ENCODE measurements at regions not wholly inside any gene's neighbourhood (a gene's known extent, or its start where the extent isn't known, plus 50 kb on each side); places are given as distances from the start of the nearest gene placed in this dataset.

DNA sequence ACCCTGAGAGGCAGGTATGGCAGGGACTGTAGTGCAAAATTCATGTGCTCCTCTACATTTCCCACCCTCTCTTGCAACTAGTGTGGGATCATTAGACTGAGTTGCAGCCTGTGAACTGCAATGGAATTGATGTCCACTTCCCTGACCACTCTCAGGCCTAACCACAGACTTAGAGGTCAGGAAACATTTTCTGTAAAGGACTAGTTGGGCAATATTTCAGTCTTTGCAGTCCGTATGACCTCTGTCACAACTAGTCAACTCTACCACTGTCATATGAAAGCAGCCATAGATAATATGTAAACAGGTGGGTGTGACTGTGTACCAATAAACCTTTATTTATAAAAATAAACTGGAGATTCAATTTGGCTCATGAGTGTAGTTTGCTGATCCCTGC, 134.4 kb upstream of the TOP1 start:
- H3K4me3 ChIP-seq, result no peak overlapping the region
- 40 to 77% methylated on average over 1 of the region's 1 CpG for WGBS, 2 donors
- intact Hi-C loops (cut with DNase I), result no loop called here
- TF ChIP-seq POLR2AphosphoS5 (IDR thresholded peaks at IDR 0.05) (no peak), EP300 (IDR thresholded peaks at IDR 0.05) (no peak), POLR2A (IDR thresholded peaks at IDR 0.05) (no peak)
- TF ChIP-seq, protein P1, sequence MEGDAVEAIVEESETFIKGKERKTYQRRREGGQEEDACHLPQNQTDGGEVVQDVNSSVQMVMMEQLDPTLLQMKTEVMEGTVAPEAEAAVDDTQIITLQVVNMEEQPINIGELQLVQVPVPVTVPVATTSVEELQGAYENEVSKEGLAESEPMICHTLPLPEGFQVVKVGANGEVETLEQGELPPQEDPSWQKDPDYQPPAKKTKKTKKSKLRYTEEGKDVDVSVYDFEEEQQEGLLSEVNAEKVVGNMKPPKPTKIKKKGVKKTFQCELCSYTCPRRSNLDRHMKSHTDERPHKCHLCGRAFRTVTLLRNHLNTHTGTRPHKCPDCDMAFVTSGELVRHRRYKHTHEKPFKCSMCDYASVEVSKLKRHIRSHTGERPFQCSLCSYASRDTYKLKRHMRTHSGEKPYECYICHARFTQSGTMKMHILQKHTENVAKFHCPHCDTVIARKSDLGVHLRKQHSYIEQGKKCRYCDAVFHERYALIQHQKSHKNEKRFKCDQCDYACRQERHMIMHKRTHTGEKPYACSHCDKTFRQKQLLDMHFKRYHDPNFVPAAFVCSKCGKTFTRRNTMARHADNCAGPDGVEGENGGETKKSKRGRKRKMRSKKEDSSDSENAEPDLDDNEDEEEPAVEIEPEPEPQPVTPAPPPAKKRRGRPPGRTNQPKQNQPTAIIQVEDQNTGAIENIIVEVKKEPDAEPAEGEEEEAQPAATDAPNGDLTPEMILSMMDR (IDR thresholded peaks at IDR 0.05), result no peak
- no peak overlapping the region for H3K27ac ChIP-seq
- H3K27me3 ChIP-seq, result no peaks in the 10 kb centered on the region
- H3K36me3 ChIP-seq, result no peaks in the 10 kb centered on the region
- no peak for DNase-seq
- no peaks in the 10 kb centered on the region for H3K9me3 ChIP-seq
- H3K4me1 ChIP-seq, result no peaks in the 10 kb centered on the region

DNA sequence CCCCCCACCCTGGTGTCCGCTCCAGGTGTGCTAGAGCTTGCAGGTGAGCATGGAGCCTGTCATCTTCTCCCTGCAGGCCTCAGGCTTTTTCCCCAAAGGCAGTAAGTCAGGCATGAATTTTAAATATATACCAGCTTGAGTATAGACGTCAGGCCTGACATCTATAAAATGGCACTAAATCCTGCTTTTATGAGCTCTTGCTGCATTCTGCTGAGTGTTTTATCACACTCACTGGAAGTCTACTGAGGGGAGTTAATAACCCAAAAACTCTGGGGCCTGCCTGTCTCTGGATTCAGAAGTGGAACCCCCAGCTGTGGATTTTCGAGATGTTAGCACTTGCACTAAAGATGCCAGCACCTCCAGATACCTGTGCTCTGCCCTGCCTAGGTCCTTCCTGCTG, 133.4 kb upstream of the TOP1 start:
- DNase-seq, result no peak
- 58 to 60% methylated on average over 3 of the region's 3 CpGs for WGBS, 2 donors
- Histone ChIP-seq H3K27ac (no peak overlapping the region), H3K9me3 (no peaks in the 10 kb centered on the region), H3K36me3 (no peaks in the 10 kb centered on the region), H3K4me3 (no peak overlapping the region), H3K4me1 (no peaks in the 10 kb centered on the region), H3K27me3 (no peaks in the 10 kb centered on the region)
- intact Hi-C loops (cut with DNase I), result no loop called here
- TF ChIP-seq, protein P1 (IDR thresholded peaks at IDR 0.05), result no peak
- TF ChIP-seq EP300 (IDR thresholded peaks at IDR 0.05) (no peak), POLR2A (IDR thresholded peaks at IDR 0.05) (no peak), POLR2AphosphoS5 (IDR thresholded peaks at IDR 0.05) (no peak)

DNA sequence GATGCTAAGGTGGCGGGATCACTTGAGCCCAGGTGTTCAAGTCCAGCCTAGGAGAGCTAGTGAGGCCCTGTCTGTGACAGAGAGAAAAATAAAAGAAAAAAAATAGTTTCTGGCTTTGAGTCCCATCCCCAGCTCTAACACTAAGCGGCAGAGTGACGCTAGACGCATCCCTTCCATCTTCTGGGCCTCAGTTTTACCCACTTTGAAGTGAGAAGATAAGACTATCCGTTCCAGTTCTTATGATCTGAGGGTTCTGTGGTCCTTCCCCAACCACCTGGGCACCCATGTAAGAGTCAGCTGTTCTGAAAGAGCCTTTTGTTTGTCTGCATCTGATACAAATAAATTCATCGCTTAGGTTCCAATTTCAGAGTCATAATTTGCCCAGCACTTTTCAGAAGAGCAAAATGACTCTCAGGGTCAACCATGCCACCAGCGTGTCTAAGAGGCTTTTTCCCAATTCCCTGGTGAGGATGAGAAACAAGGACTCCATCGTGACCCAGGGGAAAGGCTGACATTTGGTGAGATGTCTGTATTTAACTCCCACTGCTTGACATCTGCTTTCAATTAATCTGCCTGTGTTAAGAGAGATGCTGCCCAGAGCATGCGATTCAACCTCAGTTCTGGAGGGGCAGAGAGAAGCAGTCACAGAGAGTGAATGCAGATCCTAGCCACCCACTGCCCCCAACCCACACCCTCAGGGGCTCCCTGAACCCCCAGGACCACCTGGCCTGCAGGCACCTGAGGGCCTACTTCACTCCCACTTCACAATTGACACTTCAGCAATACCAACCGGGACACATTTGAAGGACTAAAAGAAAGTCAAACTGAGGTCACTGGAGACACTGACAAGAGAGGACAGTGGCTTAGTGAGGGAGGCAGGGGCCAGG, 131.6 kb upstream of the TOP1 start:
- Histone ChIP-seq H3K27ac (no peak overlapping the region), H3K27me3 (no peaks in the 10 kb centered on the region), H3K9me3 (no peaks in the 10 kb centered on the region), H3K4me3 (no peak overlapping the region), H3K4me1 (no peaks in the 10 kb centered on the region), H3K36me3 (no peaks in the 10 kb centered on the region)
- 82 to 86% methylated on average over 10 of the region's 10 CpGs for WGBS, 2 donors
- DNase-seq, result no peak
- intact Hi-C loops (cut with DNase I), result no loop called here
- TF ChIP-seq POLR2A (IDR thresholded peaks at IDR 0.05) (no peak), POLR2AphosphoS5 (IDR thresholded peaks at IDR 0.05) (no peak)
- TF ChIP-seq, protein P1 (IDR thresholded peaks at IDR 0.05), result no peak

DNA sequence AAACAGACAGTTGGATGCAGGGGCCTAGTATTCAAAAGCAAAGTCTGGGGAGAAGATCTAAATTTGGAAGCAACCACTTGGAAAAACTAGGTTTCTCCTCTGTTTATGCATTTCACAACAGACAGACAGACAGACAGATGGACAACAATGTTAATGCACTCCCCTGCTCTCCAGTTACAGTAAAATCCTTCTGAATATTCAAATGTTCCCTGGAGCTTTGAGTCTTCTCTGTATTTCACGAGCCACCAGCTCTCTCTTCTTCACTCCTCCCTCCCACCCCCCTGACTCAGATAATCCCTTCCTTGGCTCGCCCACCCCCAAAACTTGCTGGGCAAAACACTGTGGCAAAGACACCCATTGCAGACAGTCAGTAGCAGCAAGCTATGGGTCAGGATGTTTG, 129.3 kb upstream of the TOP1 start:
- intact Hi-C loops (cut with DNase I), result no loop called here
- H3K27ac ChIP-seq, result no peak overlapping the region
- no peak for DNase-seq
- H3K4me3 ChIP-seq, result no peak overlapping the region
- TF ChIP-seq POLR2A (IDR thresholded peaks at IDR 0.05), result no peak
- TF ChIP-seq, protein P1 (IDR thresholded peaks at IDR 0.05), result no peak
- no peak for TF ChIP-seq EP300 (IDR thresholded peaks at IDR 0.05)
- no peak for TF ChIP-seq POLR2AphosphoS5 (IDR thresholded peaks at IDR 0.05)
- H3K36me3 ChIP-seq, result no peaks in the 10 kb centered on the region
- H3K4me1 ChIP-seq, result no peaks in the 10 kb centered on the region
- no peaks in the 10 kb centered on the region for H3K27me3 ChIP-seq
- no peaks in the 10 kb centered on the region for H3K9me3 ChIP-seq
- 59 to 72% methylated on average over 2 of the region's 2 CpGs for WGBS, 2 donors
